Body of pancreas (tissue), 4 donors: ENCODE measurements at regions not wholly inside any gene's neighbourhood (a gene's known extent, or its start where the extent isn't known, plus 50 kb on each side); places are given as distances from the start of the nearest gene placed in this dataset.

ENCODE experiments used
- POLR2A ChIP-seq, 3 donors: fragments of 450-650 bp; IDR thresholded peaks; one replicate each; pipeline ENCODE4 v1.6.1; 2016; ENCODE audit warnings: antibody characterized with exemption in 3 of 3, mild to moderate bottlenecking in 2 of 3
- TF ChIP-seq, protein P1 (sequence below), 7 experiments: fragments of 450-650 bp in 4 of 7; fragments of 200-600 bp in 3 of 7; sonication (generic) in 3 of 7; IDR thresholded peaks; one replicate each; pipeline ENCODE4 v1.5.1; 2016 to 2019; ENCODE audit warnings: antibody characterized with exemption in 7 of 7

DNA sequence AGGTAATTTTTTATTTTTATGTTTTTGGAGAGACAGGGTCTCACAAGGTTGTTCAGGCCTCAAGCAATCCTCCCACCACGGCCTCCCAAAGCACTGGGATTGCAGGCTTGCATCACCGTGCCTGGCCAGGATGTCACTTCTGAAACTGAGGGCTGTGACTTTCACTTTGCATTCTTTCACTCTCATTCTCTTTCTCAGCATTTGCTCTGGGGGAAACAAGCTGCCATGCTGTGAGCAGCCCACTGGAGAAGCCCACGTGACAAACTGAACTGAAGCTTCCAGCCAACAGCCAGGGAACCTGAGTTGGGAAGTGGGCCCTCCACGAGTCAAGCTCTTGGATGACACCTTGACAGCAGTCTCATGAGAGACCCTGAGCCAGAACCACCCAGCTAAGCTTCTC lies 109.4 kb downstream of the C5orf15 start:
- TF ChIP-seq, protein P1, sequence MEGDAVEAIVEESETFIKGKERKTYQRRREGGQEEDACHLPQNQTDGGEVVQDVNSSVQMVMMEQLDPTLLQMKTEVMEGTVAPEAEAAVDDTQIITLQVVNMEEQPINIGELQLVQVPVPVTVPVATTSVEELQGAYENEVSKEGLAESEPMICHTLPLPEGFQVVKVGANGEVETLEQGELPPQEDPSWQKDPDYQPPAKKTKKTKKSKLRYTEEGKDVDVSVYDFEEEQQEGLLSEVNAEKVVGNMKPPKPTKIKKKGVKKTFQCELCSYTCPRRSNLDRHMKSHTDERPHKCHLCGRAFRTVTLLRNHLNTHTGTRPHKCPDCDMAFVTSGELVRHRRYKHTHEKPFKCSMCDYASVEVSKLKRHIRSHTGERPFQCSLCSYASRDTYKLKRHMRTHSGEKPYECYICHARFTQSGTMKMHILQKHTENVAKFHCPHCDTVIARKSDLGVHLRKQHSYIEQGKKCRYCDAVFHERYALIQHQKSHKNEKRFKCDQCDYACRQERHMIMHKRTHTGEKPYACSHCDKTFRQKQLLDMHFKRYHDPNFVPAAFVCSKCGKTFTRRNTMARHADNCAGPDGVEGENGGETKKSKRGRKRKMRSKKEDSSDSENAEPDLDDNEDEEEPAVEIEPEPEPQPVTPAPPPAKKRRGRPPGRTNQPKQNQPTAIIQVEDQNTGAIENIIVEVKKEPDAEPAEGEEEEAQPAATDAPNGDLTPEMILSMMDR (IDR thresholded peaks at IDR 0.05): no peak
- TF ChIP-seq POLR2A (IDR thresholded peaks at IDR 0.05): no peak
